ENCODE measurements at regions not wholly inside any gene's neighbourhood (a gene's known extent, or its start where the extent isn't known, plus 50 kb on each side); places are given as distances from the start of the nearest gene placed in this dataset.
"Not testable (repeated sequence)": the region's sequence is repeated elsewhere in the genome, so short reads cannot be mapped to it uniquely, and the experiment has no call there.

- no peak for DNase-seq
Observed at GRCh38 chr10:50999163-50999562, 75.1 kb upstream of the PRKG1 start.

- no peak for DNase-seq
Observed at GRCh38 chr10:51000164-51000563, 74.1 kb upstream of the PRKG1 start.

- no peak for DNase-seq
Observed at GRCh38 chr10:51000976-51001375, 73.3 kb upstream of the PRKG1 start.

- DNase-seq, result no peak
Observed at GRCh38 chr10:51001587-51001986, 72.7 kb upstream of the PRKG1 start.

GRCh38 chr10:51002469-51002868 is 71.8 kb upstream of the PRKG1 start:
- no peak for DNase-seq

- DNase-seq, result no peak
Observed at GRCh38 chr10:51004776-51005175, 69.5 kb upstream of the PRKG1 start.

- no peak for DNase-seq
Observed at GRCh38 chr10:51005551-51005950, 68.7 kb upstream of the PRKG1 start.

- no peak for DNase-seq
Observed at GRCh38 chr10:51006686-51007085, 67.6 kb upstream of the PRKG1 start.

GRCh38 chr10:51007781-51008180 is 66.5 kb upstream of the PRKG1 start:
- no peak for DNase-seq

- DNase-seq, result no peak
Observed at GRCh38 chr10:51008346-51008745, 65.9 kb upstream of the PRKG1 start.

- peak; percentile 25 to 45 for DNase-seq
Observed at GRCh38 chr10:51010977-51011376, 63.3 kb upstream of the PRKG1 start.

- no peak for DNase-seq
Observed at GRCh38 chr10:51012073-51012472, 62.2 kb upstream of the PRKG1 start.

- DNase-seq, result peak; percentile 12 to 19
Observed at GRCh38 chr10:51014680-51015389, 59.5 kb upstream of the PRKG1 start.

- not testable (repeated sequence) for DNase-seq
Observed at GRCh38 chr10:51015390-51015754, 58.9 kb upstream of the PRKG1 start.

GRCh38 chr10:51020200-51020599 is 54.1 kb upstream of the PRKG1 start:
- no peak for DNase-seq

- DNase-seq, result no peak
Observed at GRCh38 chr10:51022933-51023585, 51.2 kb upstream of the PRKG1 start.

GRCh38 chr10:51023636-51024035 is 50.7 kb upstream of the PRKG1 start:
- DNase-seq, result no peak

All from inflammatory macrophage (primary cell).